ENCODE measurements at regions not wholly inside any gene's neighbourhood (a gene's known extent, or its start where the extent isn't known, plus 50 kb on each side); places are given as distances from the start of the nearest gene placed in this dataset.
"Not testable (repeated sequence)": the region's sequence is repeated elsewhere in the genome, so short reads cannot be mapped to it uniquely, and the experiment has no call there.

GRCh38 chr17:71845337-71845736 is 275.5 kb upstream of the SOX9 start:
- in situ Hi-C loops (cut with HindIII; ENCODE audit: low sequenced_read_pairs), result no loop called here

GRCh38 chr17:71846561-71847110 is 274.2 kb upstream of the SOX9 start:
- in situ Hi-C loops (cut with HindIII; ENCODE audit: low sequenced_read_pairs), result no loop called here

DNA sequence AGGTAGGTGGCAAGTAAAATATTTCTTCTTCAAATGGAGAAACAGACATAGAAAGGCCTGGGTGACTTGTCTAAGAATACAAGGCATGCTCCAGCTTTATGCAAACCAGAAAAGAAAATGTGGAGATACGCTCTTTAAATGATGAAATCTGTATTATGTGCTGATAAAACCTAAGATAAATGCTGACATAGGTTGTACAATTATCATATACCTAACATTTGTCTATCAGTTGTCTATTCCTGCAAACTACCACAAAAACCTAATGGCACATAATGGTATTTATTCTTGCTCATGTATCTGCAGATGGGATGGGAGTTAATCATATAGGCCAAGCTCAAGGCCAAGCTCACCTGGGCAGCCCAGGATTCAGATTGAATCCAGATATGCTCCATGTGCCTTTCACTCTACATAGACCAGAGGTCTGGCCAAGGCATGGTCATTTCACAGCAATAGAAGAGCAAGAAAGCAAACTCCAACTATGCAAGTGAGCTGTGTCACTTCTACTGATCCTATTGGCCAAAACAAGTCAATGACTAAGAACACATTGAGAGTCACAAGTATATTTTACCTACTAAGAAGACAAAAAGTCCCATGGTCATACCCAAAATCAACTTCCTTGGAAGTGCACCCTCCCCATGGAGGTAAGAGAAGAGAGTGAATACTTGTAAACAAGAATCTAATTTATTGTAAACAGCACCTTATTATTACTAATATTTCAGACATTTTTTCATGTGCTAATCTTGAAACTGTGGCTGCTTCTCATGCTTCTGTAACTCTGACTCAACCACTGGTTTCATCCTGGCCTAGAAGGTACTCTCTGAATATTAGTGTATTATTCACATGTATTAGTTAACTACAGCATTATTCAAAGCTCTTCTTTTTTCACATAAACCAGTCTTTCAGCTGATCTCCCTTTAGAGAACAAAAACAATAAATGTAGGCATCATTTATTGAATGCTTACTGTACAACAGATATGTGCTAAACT is 270.7 kb upstream of the SOX9 start:
- in situ Hi-C loops (cut with HindIII; ENCODE audit: low sequenced_read_pairs), result no loop called here

DNA sequence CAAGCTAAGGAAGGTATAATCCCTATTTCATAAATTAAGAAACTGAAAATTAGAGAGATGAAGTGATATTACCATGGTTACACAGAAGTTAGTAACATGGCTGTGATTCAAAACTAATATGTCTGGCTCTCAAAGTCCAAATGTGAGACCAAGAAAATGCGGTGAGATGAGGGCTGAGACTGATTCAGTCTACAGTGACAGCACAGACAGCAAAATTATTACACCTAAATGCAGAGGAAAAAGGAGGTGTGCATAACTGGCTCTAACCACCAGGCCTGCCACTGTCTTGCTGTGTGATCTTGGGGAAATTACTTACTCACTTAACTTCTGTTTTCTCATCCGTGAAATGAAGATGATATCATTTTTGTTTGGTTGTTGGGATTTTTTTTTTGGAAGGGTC is 270.0 kb upstream of the SOX9 start:
- in situ Hi-C loops (cut with HindIII; ENCODE audit: low sequenced_read_pairs), result no loop called here

- in situ Hi-C loops (cut with HindIII; ENCODE audit: low sequenced_read_pairs), result no loop called here
Measured at GRCh38 chr17:71855010-71855409, 265.8 kb upstream of the SOX9 start.

GRCh38 chr17:71864755-71865154 is 256.1 kb upstream of the SOX9 start:
- in situ Hi-C loops (cut with HindIII; ENCODE audit: low sequenced_read_pairs), result no loop called here

GRCh38 chr17:71866095-71866494 is 254.7 kb upstream of the SOX9 start:
- in situ Hi-C loops (cut with HindIII; ENCODE audit: low sequenced_read_pairs), result no loop called here

- in situ Hi-C loops (cut with HindIII; ENCODE audit: low sequenced_read_pairs), result no loop called here
Measured at GRCh38 chr17:71869293-71869692, 251.5 kb upstream of the SOX9 start.

GRCh38 chr17:71869841-71870545 is 250.8 kb upstream of the SOX9 start:
- in situ Hi-C loops (cut with HindIII; ENCODE audit: low sequenced_read_pairs), result no loop called here

DNA sequence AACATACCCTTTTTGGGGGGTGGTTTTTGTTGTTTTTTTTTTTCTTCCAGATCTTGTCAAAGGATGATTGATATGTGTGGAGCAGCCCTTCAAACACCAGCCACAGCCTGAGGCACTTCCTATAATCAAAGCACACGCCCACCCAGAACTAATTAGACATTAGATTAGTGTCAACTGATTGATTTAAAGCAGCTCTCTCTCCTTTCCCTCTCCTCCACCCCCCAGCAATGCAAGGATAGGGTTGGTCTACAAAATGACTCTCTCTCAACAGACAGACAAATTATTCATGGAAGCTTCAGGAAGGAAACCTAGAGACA is 250.3 kb upstream of the SOX9 start:
- in situ Hi-C loops (cut with HindIII; ENCODE audit: low sequenced_read_pairs), result no loop called here

DNA sequence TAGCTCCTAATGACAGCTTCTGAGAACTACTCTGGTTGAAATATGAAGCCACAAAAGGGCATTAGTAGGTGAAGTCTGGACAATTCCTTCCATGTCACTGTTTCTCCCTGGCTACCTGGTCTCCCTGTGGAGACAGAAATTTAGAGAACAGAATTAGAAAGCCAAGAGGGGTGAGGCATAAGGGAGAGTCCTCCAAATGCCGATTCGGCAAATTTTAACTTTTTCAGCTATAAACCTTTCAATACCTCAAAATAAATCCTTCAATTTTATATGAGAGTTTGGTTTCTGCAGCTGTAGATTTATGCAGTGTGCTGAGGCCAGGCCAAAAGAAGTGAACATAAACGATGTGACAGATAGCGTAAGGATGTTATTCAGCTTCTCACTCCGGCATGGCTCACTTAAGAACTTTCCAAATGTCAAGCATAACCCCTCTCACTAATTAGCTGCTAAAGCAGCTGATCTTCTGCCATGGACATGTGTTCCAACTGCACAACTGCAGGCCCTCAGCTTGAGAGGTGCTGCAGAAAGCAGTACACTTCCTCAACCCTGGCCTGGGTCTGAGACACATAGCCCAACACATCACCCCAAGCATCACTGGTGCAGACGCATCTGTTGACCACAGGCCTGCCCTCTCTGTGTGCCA is 247.9 kb upstream of the SOX9 start:
- in situ Hi-C loops (cut with HindIII; ENCODE audit: low sequenced_read_pairs), result no loop called here

- in situ Hi-C loops (cut with HindIII; ENCODE audit: low sequenced_read_pairs), result not testable (repeated sequence)
Measured at GRCh38 chr17:71874773-71875172, 246.0 kb upstream of the SOX9 start.

DNA sequence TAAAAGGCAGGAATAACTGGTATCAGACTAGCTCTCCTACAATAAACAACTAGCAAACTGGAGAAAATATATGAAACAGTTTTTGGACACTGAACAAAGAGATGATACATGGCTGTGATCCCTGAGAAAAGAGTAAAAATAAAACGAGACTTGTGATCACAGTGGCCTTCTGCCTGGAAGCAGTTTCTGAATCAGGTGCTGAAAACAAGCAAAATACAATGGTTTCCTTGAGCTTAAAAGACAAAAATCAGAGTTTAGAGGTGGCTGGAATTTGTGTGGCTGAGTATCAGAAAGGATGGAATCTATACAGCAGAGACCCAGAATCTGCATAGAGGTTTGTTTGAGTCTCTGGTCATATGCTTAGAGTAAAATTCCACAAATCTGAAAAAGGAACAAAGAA is 242.5 kb upstream of the SOX9 start:
- in situ Hi-C loops (cut with HindIII; ENCODE audit: low sequenced_read_pairs), result no loop called here

DNA sequence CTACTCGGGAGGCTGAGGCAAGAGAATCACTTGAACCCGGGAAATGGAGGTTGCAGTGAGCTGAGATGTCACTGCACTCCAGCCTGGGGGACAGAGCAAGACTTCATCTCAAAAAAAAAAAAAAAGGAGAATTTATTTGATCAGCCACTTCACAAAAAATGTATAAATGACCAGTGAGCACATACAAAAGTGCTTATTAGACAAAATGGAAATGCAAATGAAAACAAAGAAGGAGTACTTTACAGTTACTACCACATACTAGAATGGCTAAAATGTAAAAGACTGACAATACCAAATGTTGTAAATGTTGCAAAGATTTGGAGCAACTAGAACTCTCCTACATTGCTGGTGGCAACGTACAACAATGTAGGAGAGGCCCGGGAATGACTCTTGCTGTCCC is 241.8 kb upstream of the SOX9 start:
- in situ Hi-C loops (cut with HindIII; ENCODE audit: low sequenced_read_pairs), result no loop called here

DNA sequence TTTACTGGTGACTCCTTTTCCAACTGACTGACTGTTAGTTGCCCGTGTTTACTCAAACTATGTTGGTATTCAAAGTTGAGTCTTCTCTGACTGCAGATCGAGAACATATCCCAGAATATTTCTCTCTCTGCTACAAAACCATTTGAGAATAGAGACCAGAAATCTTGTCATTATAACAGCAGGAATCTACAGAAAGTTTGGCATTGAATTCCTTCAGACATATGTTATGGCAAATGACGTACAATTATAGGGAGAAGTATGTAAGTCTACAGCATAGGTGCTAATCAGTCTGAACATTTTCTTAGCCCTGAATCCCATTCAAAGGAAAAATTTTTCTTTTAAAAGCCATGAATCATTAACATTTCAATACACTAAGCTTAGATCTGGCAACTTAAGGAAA is 239.8 kb upstream of the SOX9 start:
- in situ Hi-C loops (cut with HindIII; ENCODE audit: low sequenced_read_pairs), result loop anchor here (5.0 kb wide), 1 partner anchor 36 kb away; no protein-coding TSS in a partner anchor

DNA sequence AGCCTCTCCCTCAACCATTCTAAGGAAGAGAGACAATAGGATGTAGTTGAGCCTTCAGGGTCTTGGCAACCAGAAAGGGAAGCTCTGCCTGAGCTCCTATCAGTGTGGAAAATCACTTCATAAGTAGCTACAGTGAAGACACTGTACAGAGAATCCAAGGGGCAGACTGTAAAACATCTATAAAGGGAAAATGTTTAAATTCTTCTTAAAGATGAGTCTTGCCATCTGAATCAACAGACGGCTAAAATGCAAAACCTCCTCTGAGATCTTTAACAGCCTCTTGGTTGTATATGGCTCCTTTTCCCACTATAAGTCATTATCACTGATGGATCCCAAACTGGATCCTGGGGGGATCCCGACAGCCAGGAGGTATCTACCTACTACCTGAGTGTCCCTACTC is 239.2 kb upstream of the SOX9 start:
- in situ Hi-C loops (cut with HindIII; ENCODE audit: low sequenced_read_pairs), result loop anchor here (5.0 kb wide), 1 partner anchor 36 kb away; no protein-coding TSS in a partner anchor

GRCh38 chr17:71883258-71883657 is 237.6 kb upstream of the SOX9 start:
- in situ Hi-C loops (cut with HindIII; ENCODE audit: low sequenced_read_pairs), result loop anchor here (5.0 kb wide), 1 partner anchor 34 kb away; no protein-coding TSS in a partner anchor

- in situ Hi-C loops (cut with HindIII; ENCODE audit: low sequenced_read_pairs), result loop anchor here (5.0 kb wide), 1 partner anchor 33 kb away; no protein-coding TSS in a partner anchor
Measured at GRCh38 chr17:71883845-71884244, 237.0 kb upstream of the SOX9 start.

GRCh38 chr17:71885662-71886061 is 235.2 kb upstream of the SOX9 start:
- in situ Hi-C loops (cut with HindIII; ENCODE audit: low sequenced_read_pairs), result no loop called here

GRCh38 chr17:71899317-71899716 is 221.5 kb upstream of the SOX9 start:
- in situ Hi-C loops (cut with HindIII; ENCODE audit: low sequenced_read_pairs), result no loop called here

- in situ Hi-C loops (cut with HindIII; ENCODE audit: low sequenced_read_pairs), result no loop called here
Measured at GRCh38 chr17:71900621-71901229, 220.1 kb upstream of the SOX9 start.

Data from DLD1 (cell line).